GM13977 (cell line): ENCODE measurements at regions not wholly inside any gene's neighbourhood (a gene's known extent, or its start where the extent isn't known, plus 50 kb on each side); places are given as distances from the start of the nearest gene placed in this dataset.
"Not testable (repeated sequence)": the region's sequence is repeated elsewhere in the genome, so short reads cannot be mapped to it uniquely, and the experiment has no call there.

Experiments
- DNase-seq: peaks from one replicate; pipeline ENCODE4 v3.0.0; 2012; ENCODE audit warnings: low spot score
- in situ Hi-C: fragments of 300-500 bp; cut with MboI; formaldehyde crosslinking; loops from one replicate; pipeline ENCODE4 v1.12.0; 2022; ENCODE audit warnings: low sequenced_read_pairs, low pct_unique_long_range_greater_than_20kb, mixed read lengths, inconsistent platforms; ENCODE audit not compliant: unreplicated experiment
- TF ChIP-seq, protein P1 (sequence below): IDR thresholded peaks from 2 replicates; pipeline ENCODE4 v1.5.1; 2012; ENCODE audit warnings: mild to moderate bottlenecking, control low read depth; ENCODE audit not compliant: insufficient read depth; ENCODE audit errors: extremely low read depth, missing control alignments

GRCh38 chr15:26069231-26069641 is 206.1 kb upstream of the ATP10A start:
- no peak for DNase-seq
- TF ChIP-seq, protein P1, sequence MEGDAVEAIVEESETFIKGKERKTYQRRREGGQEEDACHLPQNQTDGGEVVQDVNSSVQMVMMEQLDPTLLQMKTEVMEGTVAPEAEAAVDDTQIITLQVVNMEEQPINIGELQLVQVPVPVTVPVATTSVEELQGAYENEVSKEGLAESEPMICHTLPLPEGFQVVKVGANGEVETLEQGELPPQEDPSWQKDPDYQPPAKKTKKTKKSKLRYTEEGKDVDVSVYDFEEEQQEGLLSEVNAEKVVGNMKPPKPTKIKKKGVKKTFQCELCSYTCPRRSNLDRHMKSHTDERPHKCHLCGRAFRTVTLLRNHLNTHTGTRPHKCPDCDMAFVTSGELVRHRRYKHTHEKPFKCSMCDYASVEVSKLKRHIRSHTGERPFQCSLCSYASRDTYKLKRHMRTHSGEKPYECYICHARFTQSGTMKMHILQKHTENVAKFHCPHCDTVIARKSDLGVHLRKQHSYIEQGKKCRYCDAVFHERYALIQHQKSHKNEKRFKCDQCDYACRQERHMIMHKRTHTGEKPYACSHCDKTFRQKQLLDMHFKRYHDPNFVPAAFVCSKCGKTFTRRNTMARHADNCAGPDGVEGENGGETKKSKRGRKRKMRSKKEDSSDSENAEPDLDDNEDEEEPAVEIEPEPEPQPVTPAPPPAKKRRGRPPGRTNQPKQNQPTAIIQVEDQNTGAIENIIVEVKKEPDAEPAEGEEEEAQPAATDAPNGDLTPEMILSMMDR = no peak
- in situ Hi-C loops = no loop called here

- in situ Hi-C loops = no loop called here
- DNase-seq = no peak
- TF ChIP-seq, protein P1 = no peak
Measured at GRCh38 chr15:26066896-26067295, 203.8 kb upstream of the ATP10A start.

DNA sequence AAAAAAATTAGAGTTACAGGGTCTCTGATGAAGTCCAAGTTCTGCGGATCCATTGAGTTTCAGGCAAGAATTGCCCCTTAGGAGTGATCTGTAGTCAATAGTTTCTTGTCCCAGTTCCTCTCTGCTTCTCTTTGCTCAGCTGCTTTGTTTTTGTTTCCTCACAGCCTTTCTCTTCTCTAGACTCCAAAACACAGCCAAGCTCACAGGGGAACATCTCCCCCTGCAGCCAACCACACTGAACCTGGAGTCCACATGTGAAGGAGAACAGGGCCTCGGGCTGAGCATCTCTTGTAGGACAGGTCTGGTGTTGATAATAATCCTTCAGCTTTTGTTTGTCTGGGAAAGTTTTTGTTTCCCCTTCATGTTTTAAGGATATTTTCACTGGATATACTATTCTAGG is 202.6 kb upstream of the ATP10A start:
- TF ChIP-seq, protein P1 = no peak
- in situ Hi-C loops = no loop called here
- DNase-seq = no peak

GRCh38 chr15:26061248-26061647 is 198.1 kb upstream of the ATP10A start:
- TF ChIP-seq, protein P1 = no peak
- no peak for DNase-seq
- in situ Hi-C loops = no loop called here

DNA sequence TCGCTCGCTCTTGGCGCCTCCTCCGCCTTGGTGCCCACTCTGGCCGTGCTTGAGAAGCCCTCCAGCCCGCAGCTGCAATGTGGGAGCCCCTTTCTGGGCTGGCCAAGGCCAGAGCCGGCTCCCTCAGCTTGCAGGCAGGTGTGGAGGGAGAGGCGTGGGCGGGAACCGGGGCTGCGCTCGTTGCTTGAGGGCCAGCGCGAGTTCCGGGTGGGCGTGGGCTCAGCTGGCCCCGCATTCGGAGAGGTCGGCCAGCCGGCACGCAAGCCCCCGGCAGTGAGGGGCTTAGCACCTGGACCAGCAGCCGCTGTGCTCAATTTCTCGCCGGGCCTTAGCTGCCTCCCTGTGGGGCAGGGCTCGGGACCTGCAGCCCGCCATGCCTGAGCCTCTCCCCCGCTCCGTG is 193.6 kb upstream of the ATP10A start:
- in situ Hi-C loops, DNase-seq: not testable (repeated sequence)

DNA sequence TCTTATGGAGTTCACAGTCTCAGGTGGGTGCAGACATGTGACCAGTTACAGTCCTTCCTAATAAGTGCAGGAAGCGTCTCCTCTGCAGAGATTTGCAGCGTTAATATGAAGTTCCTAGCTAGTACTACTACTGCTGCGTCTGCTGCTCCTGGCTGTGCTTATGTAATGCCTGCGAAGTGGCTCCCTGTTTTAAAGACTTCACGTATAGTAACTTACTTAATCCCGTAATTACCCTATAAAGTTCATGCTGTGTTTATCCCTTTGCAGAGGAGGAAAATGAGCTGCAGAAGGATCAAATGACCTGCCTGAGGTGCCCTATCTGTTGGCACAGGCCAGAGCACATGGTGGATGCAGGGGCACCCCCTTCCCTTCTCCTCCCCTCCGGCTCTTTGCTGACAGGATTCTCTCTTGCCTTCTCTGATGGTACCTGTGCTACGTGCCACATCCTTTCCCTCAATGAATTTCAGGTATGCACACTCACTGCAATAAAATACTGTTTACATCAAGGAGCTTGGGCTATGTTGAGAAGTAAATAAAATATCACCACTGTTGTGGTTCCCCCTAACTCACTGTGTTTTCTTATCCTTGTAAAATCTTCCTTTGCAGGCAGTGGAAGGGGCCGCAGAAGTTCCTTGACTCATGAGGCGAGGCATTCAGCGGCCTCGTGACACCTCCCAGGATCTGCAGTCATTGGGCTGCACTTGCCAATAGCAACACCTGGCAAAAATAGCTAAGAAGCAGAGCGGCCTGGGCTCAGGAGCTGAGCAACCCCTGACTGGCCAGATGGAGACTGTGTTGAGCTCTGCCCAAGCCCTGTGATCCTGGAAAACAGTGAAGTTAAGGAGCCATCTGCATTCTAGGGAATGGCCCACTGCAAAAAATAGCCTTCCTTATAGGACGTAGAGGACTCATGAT is 188.9 kb upstream of the ATP10A start:
- DNase-seq = no peak
- in situ Hi-C loops = no loop called here
- TF ChIP-seq, protein P1 = no peak

DNA sequence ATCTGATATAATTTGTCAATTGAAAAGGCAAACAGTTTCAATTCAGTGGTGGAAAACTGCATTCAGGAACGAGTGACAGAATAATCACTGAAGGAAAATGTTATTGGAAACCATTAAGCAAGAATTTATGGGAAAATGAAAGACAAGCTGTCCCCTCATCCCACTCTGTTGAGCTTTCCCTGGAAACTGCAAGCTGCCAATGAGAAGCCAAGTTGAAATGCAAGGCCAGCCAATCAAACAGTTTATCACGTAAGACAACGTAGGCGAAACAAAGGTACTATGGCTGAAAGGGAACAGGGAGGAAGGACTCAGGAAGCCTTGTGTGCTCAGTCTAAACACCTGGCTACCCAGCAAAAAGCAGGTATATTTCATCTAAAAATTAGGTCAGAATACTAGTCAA is 187.9 kb upstream of the ATP10A start:
- in situ Hi-C loops = no loop called here
- DNase-seq = no peak
- TF ChIP-seq, protein P1 = no peak
